GM18517 (cell line): ENCODE measurements at regions not wholly inside any gene's neighbourhood (a gene's known extent, or its start where the extent isn't known, plus 50 kb on each side); places are given as distances from the start of the nearest gene placed in this dataset.

Source experiments
- ATAC-seq: cut with Tn5 transposase; IDR thresholded peaks from one replicate; pipeline ENCODE4 v1.9.1; 2021; ENCODE audit warnings: mild to moderate bottlenecking, moderate library complexity; ENCODE audit not compliant: unreplicated experiment

GRCh38 chr1:87765057-87765680 lies 436.5 kb downstream of the LMO4 start:
- ATAC-seq = no peak

- no peak for ATAC-seq
These were observed 437.0 kb downstream of the LMO4 start for GRCh38 chr1:87765681-87766070.

- ATAC-seq = no peak
These were observed 438.1 kb downstream of the LMO4 start for GRCh38 chr1:87766737-87767136.

- no peak for ATAC-seq
These were observed 450.2 kb downstream of the LMO4 start for GRCh38 chr1:87778896-87779295.

GRCh38 chr1:87781554-87781953 lies 452.9 kb downstream of the LMO4 start:
- no peak for ATAC-seq

GRCh38 chr1:87783315-87783714 lies 454.6 kb downstream of the LMO4 start:
- ATAC-seq = no peak

GRCh38 chr1:87785386-87785785 lies 456.7 kb downstream of the LMO4 start:
- ATAC-seq = no peak

- no peak for ATAC-seq
These were observed 457.5 kb downstream of the LMO4 start for GRCh38 chr1:87786229-87786628.

- ATAC-seq = no peak
These were observed 458.3 kb downstream of the LMO4 start for GRCh38 chr1:87786861-87787545.

GRCh38 chr1:87787551-87787950 lies 458.9 kb downstream of the LMO4 start:
- no peak for ATAC-seq

- no peak for ATAC-seq
These were observed 462.1 kb downstream of the LMO4 start for GRCh38 chr1:87790756-87791155.

- no peak for ATAC-seq
These were observed 463.5 kb downstream of the LMO4 start for GRCh38 chr1:87791931-87792740.

GRCh38 chr1:87794788-87795614 lies 466.3 kb downstream of the LMO4 start:
- ATAC-seq = no peak

- ATAC-seq = no peak
These were observed 467.1 kb downstream of the LMO4 start for GRCh38 chr1:87795615-87796337.

- ATAC-seq = no peak
These were observed 467.8 kb downstream of the LMO4 start for GRCh38 chr1:87796471-87796901.

- ATAC-seq = no peak
These were observed 470.8 kb downstream of the LMO4 start for GRCh38 chr1:87799451-87799850.

GRCh38 chr1:87800006-87800405 lies 471.3 kb downstream of the LMO4 start:
- ATAC-seq = no peak

GRCh38 chr1:87803375-87803774 lies 474.7 kb downstream of the LMO4 start:
- no peak for ATAC-seq

GRCh38 chr1:87804128-87804527 lies 475.4 kb downstream of the LMO4 start:
- no peak for ATAC-seq

- ATAC-seq = no peak
These were observed 477.1 kb downstream of the LMO4 start for GRCh38 chr1:87805666-87806378.
